ENCODE measurements at regions not wholly inside any gene's neighbourhood (a gene's known extent, or its start where the extent isn't known, plus 50 kb on each side); places are given as distances from the start of the nearest gene placed in this dataset.

DNA sequence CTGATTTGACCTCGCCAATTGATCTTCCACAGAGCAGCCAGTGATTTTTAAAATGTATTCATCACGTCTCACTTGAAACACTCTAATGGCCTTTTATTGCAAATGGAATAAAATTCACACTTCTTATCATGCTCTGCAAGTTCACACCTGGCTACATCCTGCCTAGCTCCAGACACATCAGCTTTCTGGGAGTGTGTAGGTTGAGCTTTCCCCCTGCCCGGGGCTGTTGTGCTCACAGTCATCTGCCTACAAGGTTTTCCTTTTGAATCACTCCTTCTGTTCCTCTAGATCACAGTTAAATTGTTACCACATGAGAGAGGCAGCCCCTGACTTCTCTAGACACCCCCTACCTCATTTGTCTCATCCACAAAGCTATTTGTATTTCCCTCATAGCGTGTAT lies 674.5 kb downstream of the PRELID2 start:
- no peak for TF ChIP-seq POLR2A (IDR thresholded peaks at IDR 0.05; ENCODE audit: low read length)
- TF ChIP-seq GATA1 (IDR thresholded peaks at IDR 0.05; ENCODE audit: low read depth, low read length): no peak
